MM.1S (cell line): ENCODE measurements at regions not wholly inside any gene's neighbourhood (a gene's known extent, or its start where the extent isn't known, plus 50 kb on each side); places are given as distances from the start of the nearest gene placed in this dataset.

Experiments used
- DNase-seq: peaks from one replicate; pipeline ENCODE4 v3.0.0-alpha.2; 2015
- H2AFZ ChIP-seq: fragments of 300-600 bp; sonication (generic); 2 replicates; pipeline ENCODE4 v1.6.0; 2016; ENCODE audit warnings: antibody characterized with exemption, low read length
- H3F3A ChIP-seq: fragments of 300-600 bp; sonication (generic); 2 replicates; pipeline ENCODE4 v1.6.1; 2016; ENCODE audit warnings: mild to moderate bottlenecking, antibody characterized with exemption, low read length, moderate library complexity, mixed read lengths; ENCODE audit not compliant: insufficient read depth
- H3K27ac ChIP-seq: fragments of 300-600 bp; sonication (generic); 2 replicates; pipeline ENCODE4 v1.5.1; 2016; ENCODE audit warnings: mild to moderate bottlenecking, low read length
- H3K27me3 ChIP-seq: fragments of 300-600 bp; sonication (generic); replicated peaks from 2 replicates; pipeline ENCODE4 v1.6.0; 2016; ENCODE audit warnings: low read length; ENCODE audit not compliant: insufficient read depth
- H3K36me3 ChIP-seq: fragments of 300-600 bp; sonication (generic); replicated peaks from 2 replicates; pipeline ENCODE4 v1.6.1; 2016; ENCODE audit warnings: mild to moderate bottlenecking, low read length, mixed read lengths; ENCODE audit not compliant: insufficient read depth
- H3K4me1 ChIP-seq: fragments of 300-600 bp; sonication (generic); 2 replicates; pipeline ENCODE4 v1.6.1; 2016; ENCODE audit warnings: low read length, mixed read lengths
- H3K4me2 ChIP-seq: fragments of 300-600 bp; sonication (generic); 2 replicates; pipeline ENCODE4 v1.6.0; 2016; ENCODE audit warnings: low read depth, low read length
- H3K4me3 ChIP-seq: fragments of 300-600 bp; sonication (generic); 2 replicates; pipeline ENCODE4 v1.5.1; 2016; ENCODE audit warnings: low read length, mixed read lengths
- H3K79me2 ChIP-seq: fragments of 300-600 bp; sonication (generic); 2 replicates; pipeline ENCODE4 v1.6.1; 2016; ENCODE audit warnings: mixed run types, low read length, mixed read lengths
- H3K9ac ChIP-seq: fragments of 300-600 bp; sonication (generic); 2 replicates; pipeline ENCODE4 v1.6.1; 2016; ENCODE audit warnings: low read length, mixed read lengths
- H3K9me2 ChIP-seq: fragments of 300-600 bp; sonication (generic); replicated peaks from 2 replicates; pipeline ENCODE4 v1.6.1; 2016; ENCODE audit warnings: mild to moderate bottlenecking, low read length, mixed read lengths; ENCODE audit not compliant: insufficient read depth
- H3K9me3 ChIP-seq: fragments of 300-600 bp; sonication (generic); replicated peaks from 2 replicates; pipeline ENCODE4 v1.6.1; 2016; ENCODE audit warnings: mild to moderate bottlenecking, low read length, mixed read lengths; ENCODE audit not compliant: insufficient read depth
- H4K20me1 ChIP-seq: fragments of 300-600 bp; sonication (generic); 2 replicates; pipeline ENCODE4 v1.6.1; 2016; ENCODE audit warnings: mild to moderate bottlenecking, low read length, moderate library complexity, mixed read lengths; ENCODE audit not compliant: insufficient read depth
- CTCF ChIP-seq: fragments of 300-600 bp; sonication (generic); IDR thresholded peaks from 2 replicates; pipeline ENCODE4 v1.5.1; 2016; ENCODE audit warnings: antibody characterized with exemption, low read length, mixed read lengths
- EZH2 ChIP-seq: fragments of 300-600 bp; sonication (generic); optimal IDR thresholded peaks from 2 replicates; pipeline ENCODE3; 2017; ENCODE audit warnings: low read depth, mild to moderate bottlenecking, antibody characterized with exemption, low read length, mixed read lengths
- EZH2phosphoT487 ChIP-seq: fragments of 300-600 bp; sonication (generic); IDR thresholded peaks from 2 replicates; pipeline ENCODE4 v1.6.1; 2018; ENCODE audit warnings: antibody characterized with exemption, low read length

GRCh38 chr5:153050496-153051179, 439.8 kb upstream of the GRIA1 start:
- Histone ChIP-seq H3K79me2 (no peaks in the 10 kb centered on the region), H3K27ac (no peak overlapping the region), H4K20me1 (no peaks in the 10 kb centered on the region), H2AFZ (no peak overlapping the region), H3K9ac (no peak overlapping the region), H3F3A (no peaks in the 10 kb centered on the region), H3K4me2 (no peak overlapping the region), H3K9me2 (no peaks in the 10 kb centered on the region), H3K4me1 (no peaks in the 10 kb centered on the region), H3K36me3 (no peaks in the 10 kb centered on the region), H3K9me3 (no peaks in the 10 kb centered on the region), H3K27me3 (no peaks in the 10 kb centered on the region), H3K4me3 (no peak overlapping the region)
- DNase-seq: no peak
- no peak for TF ChIP-seq CTCF
- no peak for TF ChIP-seq EZH2phosphoT487
- no peak for TF ChIP-seq EZH2

- Histone ChIP-seq H3K27ac (no peak overlapping the region), H3K9ac (no peak overlapping the region), H3K4me1 (no peaks in the 10 kb centered on the region), H4K20me1 (no peaks in the 10 kb centered on the region), H3K9me2 (no peaks in the 10 kb centered on the region), H3F3A (no peaks in the 10 kb centered on the region), H3K4me2 (no peak overlapping the region), H3K36me3 (no peaks in the 10 kb centered on the region), H3K27me3 (no peaks in the 10 kb centered on the region), H3K4me3 (no peak overlapping the region), H2AFZ (no peak overlapping the region), H3K79me2 (no peaks in the 10 kb centered on the region), H3K9me3 (no peaks in the 10 kb centered on the region)
- TF ChIP-seq EZH2phosphoT487 (no peak), CTCF (no peak)
- no peak for DNase-seq
Measured at GRCh38 chr5:153066281-153066680, 424.2 kb upstream of the GRIA1 start.

- Histone ChIP-seq H3K79me2 (no peaks in the 10 kb centered on the region), H2AFZ (no peak overlapping the region), H3K27me3 (no peaks in the 10 kb centered on the region), H3K9me2 (no peaks in the 10 kb centered on the region), H3F3A (no peaks in the 10 kb centered on the region), H3K9ac (no peak overlapping the region), H3K4me3 (no peak overlapping the region), H3K27ac (no peak overlapping the region), H3K4me1 (no peaks in the 10 kb centered on the region), H3K4me2 (no peak overlapping the region), H3K9me3 (no peaks in the 10 kb centered on the region), H4K20me1 (no peaks in the 10 kb centered on the region), H3K36me3 (no peaks in the 10 kb centered on the region)
- TF ChIP-seq EZH2phosphoT487 (no peak), EZH2 (no peak), CTCF (no peak)
- DNase-seq: no peak
Measured at GRCh38 chr5:153067869-153068268, 422.6 kb upstream of the GRIA1 start.
